Kidney (tissue), 13 donors: ENCODE measurements at regions not wholly inside any gene's neighbourhood (a gene's known extent, or its start where the extent isn't known, plus 50 kb on each side); places are given as distances from the start of the nearest gene placed in this dataset.

ENCODE experiments used
- DNase-seq, 5 donors: peaks; one replicate each; pipeline ENCODE4 v3.0.0-alpha.2; 2013 to 2020
- FAIRE-seq: peaks from 2 replicates; lab custom pipeline; 2012; peaks lifted over from hg19 to GRCh38; lab: Jason Lieb, UNC
- H3K27ac ChIP-seq, 2 donors: one replicate each; pipeline ENCODE4 v1.7.0; 2013; ENCODE audit warnings: low read depth in 2 of 2, low read length in 2 of 2, inconsistent platforms in 1 of 2
- H3K27me3 ChIP-seq: one replicate; pipeline ENCODE4 v1.7.1; 2013; ENCODE audit warnings: low read length, inconsistent platforms; ENCODE audit not compliant: control insufficient read depth, insufficient read depth
- H3K36me3 ChIP-seq, 3 donors: one replicate each; pipeline versions ENCODE4 v1.7.0 to v1.7.1; 2013; ENCODE audit warnings: low read length in 3 of 3, control low read depth in 1 of 3, inconsistent platforms in 1 of 3; ENCODE audit not compliant: insufficient read depth in 3 of 3, control insufficient read depth in 2 of 3
- H3K4me1 ChIP-seq, 3 donors: one replicate each; pipeline versions ENCODE4 v1.7.0 to v1.7.1; 2013; ENCODE audit warnings: low read length in 3 of 3, inconsistent platforms in 1 of 3, low read depth in 1 of 3; ENCODE audit not compliant: control insufficient read depth in 2 of 3, insufficient read depth in 2 of 3
- H3K4me3 ChIP-seq, 3 donors: one replicate each; pipeline versions ENCODE4 v1.7.0 to v1.8.1; 2013; ENCODE audit warnings: low read length in 3 of 3, control low read depth in 1 of 3, inconsistent platforms in 1 of 3
- H3K9ac ChIP-seq, 3 donors: one replicate each; pipeline versions ENCODE4 v1.7.0 to v1.7.1; 2013; ENCODE audit warnings: low read length in 3 of 3, control low read depth in 1 of 3, inconsistent platforms in 1 of 3
- H3K9me3 ChIP-seq, 3 donors: one replicate each; pipeline versions ENCODE4 v1.7.0 to v1.7.1; 2013; ENCODE audit warnings: low read length in 3 of 3, control low read depth in 1 of 3, inconsistent platforms in 1 of 3; ENCODE audit not compliant: control insufficient read depth in 2 of 3, insufficient read depth in 1 of 3
- intact Hi-C: fragments of 100-400 bp; cut with DNase I; formaldehyde crosslinking; loops from one replicate; pipeline ENCODE4 v1.11.1; 2022
- TF ChIP-seq, protein P1 (sequence below): IDR thresholded peaks from 3 replicates; pipeline ENCODE4 v1.5.1; 2012; ENCODE audit warnings: mild to moderate bottlenecking, moderate library complexity, borderline replicate concordance; ENCODE audit not compliant: insufficient read depth; ENCODE audit errors: extremely low read depth
- donor health status: control.
- donor health status: control.
- donor health status: control.
- donor health status: control.
- donor health status: control.
- donor health status: DM: yes; HTN: yes; CAD: no.
- donor health status: Normal renal cell carcinoma (clear cell type).

DNA sequence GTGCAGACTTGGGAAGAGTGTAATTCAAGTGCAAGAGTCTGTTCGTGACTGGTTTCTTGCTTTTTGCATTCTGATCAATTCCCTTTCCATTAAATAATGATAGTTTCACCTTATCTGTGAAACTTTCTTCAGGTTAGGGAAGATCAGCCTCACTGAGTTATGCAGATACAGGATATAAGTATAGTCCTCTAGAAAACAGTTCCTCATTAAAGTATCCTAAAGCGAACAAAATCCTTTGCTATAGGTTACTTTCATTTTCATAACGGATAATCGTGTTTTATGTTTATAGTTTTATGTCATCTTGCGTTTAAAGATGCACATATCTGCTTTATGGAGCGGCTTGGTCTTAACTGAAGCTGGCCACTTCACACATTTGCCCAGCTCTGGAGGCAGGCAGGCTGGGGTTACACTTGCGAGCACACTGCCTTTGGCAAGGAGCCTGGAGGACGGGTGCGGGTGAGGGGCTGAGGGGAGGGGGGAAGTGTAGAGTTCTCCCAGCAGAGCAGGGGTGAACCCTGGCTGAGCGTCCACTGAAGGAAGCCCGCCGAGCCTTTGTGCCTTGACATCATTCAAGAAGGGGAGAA is 123.5 kb upstream of the IFNGR1 start:
- FAIRE-seq (no peak), DNase-seq (peak in 2 of 5 donors; percentile 43 to 70)
- no peak overlapping the region for H3K9ac ChIP-seq

DNA sequence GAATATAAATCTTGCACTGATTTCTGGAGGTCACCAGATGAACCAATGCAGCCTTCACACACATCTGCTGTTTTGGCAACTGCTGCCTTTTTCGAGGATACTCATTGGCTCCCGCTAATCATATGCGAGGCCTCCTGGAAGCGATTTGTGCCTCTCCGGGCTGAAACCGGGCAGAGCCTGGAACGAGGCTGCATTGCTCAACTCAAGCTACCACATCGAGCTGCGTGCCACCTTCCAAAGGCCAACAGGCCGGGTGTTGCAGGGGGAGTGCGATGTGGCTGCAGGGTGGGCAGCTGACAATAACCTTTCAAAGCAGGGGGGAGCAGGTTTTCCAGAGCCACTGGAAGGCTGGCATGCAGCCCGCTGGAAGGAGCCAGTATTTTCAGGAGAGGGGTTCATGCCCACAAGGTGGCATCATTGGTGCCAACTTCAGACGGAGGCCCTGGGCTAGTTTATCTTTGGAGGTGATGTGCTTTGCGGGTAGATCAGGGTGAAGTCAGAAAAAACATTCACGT is 122.6 kb upstream of the IFNGR1 start:
- no peak overlapping the region for H3K27ac ChIP-seq
- H3K9ac ChIP-seq, result no peak overlapping the region
- H3K4me1 ChIP-seq, result no peaks in the 10 kb centered on the region
- intact Hi-C loops, result no loop called here
- TF ChIP-seq, protein P1, sequence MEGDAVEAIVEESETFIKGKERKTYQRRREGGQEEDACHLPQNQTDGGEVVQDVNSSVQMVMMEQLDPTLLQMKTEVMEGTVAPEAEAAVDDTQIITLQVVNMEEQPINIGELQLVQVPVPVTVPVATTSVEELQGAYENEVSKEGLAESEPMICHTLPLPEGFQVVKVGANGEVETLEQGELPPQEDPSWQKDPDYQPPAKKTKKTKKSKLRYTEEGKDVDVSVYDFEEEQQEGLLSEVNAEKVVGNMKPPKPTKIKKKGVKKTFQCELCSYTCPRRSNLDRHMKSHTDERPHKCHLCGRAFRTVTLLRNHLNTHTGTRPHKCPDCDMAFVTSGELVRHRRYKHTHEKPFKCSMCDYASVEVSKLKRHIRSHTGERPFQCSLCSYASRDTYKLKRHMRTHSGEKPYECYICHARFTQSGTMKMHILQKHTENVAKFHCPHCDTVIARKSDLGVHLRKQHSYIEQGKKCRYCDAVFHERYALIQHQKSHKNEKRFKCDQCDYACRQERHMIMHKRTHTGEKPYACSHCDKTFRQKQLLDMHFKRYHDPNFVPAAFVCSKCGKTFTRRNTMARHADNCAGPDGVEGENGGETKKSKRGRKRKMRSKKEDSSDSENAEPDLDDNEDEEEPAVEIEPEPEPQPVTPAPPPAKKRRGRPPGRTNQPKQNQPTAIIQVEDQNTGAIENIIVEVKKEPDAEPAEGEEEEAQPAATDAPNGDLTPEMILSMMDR, result peak; percentile 30
- no peaks in the 10 kb centered on the region for H3K36me3 ChIP-seq
- H3K4me3 ChIP-seq, result no peak overlapping the region
- H3K9me3 ChIP-seq, result no peaks in the 10 kb centered on the region
- no peaks in the 10 kb centered on the region for H3K27me3 ChIP-seq
- DNase-seq (peak in 2 of 5 donors; percentile 43 to 79), FAIRE-seq (no peak)

More for the DNA sequence above, 123.5 kb upstream of the IFNGR1 start:
- Histone ChIP-seq H3K4me3 (peak overlapping the region in 2 of 3 donors; percentile 12 to 17), H3K27ac (no peak overlapping the region), H3K9me3 (no peaks in the 10 kb centered on the region), H3K4me1 (no peaks in the 10 kb centered on the region), H3K36me3 (no peaks in the 10 kb centered on the region), H3K27me3 (no peaks in the 10 kb centered on the region)
- intact Hi-C loops, result no loop called here
- TF ChIP-seq, protein P1, result no peak

DNA sequence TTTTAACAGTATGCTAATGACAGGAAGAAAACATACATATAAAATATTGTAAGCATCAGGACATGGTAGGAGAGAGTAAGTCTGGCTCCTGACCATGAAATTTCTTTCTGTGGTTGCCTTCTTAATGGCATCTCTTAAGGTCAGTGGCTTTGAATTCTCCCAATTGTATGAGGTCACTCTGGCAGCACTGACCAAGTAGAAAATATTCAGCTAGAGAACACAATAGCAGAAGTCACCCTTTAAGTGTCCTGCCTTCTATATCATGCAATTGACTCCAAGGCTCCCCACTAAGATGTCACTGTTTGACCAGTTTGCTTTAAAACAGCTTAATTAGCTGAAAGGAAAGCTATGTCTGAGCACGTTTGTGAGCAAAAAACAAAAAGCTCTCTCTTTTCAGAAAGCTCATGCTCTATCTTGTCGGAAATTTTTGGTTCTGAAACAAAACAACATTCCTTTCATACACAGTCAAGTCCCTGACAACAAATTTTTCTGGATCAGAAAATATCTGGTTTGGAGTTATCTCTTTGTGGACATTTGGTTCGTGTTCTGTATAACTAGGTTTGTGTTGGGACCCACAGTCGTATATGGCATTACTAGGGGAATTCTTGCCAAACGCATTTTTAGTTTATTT is 120.9 kb upstream of the IFNGR1 start:
- no peak for FAIRE-seq
- TF ChIP-seq, protein P1, result no peak
- H3K4me3 ChIP-seq, result no peak overlapping the region
- no peaks in the 10 kb centered on the region for H3K9me3 ChIP-seq
- no peaks in the 10 kb centered on the region for H3K4me1 ChIP-seq
- H3K27me3 ChIP-seq, result no peaks in the 10 kb centered on the region
- H3K9ac ChIP-seq, result no peak overlapping the region
- no peaks in the 10 kb centered on the region for H3K36me3 ChIP-seq
- intact Hi-C loops, result no loop called here
- DNase-seq, result no peak
- H3K27ac ChIP-seq, result no peak overlapping the region
